Kidney epithelial cell (primary cell): ENCODE measurements at regions not wholly inside any gene's neighbourhood (a gene's known extent, or its start where the extent isn't known, plus 50 kb on each side); places are given as distances from the start of the nearest gene placed in this dataset.

Experiments
- DNase-seq: peaks from one replicate; pipeline ENCODE4 v3.0.0-alpha.2; 2010; ENCODE audit warnings: low read depth
- H3K27me3 ChIP-seq: 2 replicates; pipeline ENCODE4 v1.6.0; 2011; ENCODE audit warnings: low read length; ENCODE audit not compliant: control insufficient read depth, insufficient read depth
- H3K36me3 ChIP-seq: 2 replicates; pipeline ENCODE4 v1.5.1; 2011; ENCODE audit warnings: low read length; ENCODE audit not compliant: control insufficient read depth, insufficient read depth
- H3K4me3 ChIP-seq: 2 replicates; pipeline ENCODE4 v1.5.1; 2011; ENCODE audit warnings: low read depth, mild to moderate bottlenecking, control low read depth, low read length
- CTCF ChIP-seq: IDR thresholded peaks from 2 replicates; pipeline ENCODE4 v1.5.1; 2011; ENCODE audit warnings: mild to moderate bottlenecking, moderate library complexity, low read length, control low read depth, inconsistent platforms; ENCODE audit not compliant: insufficient read depth, poor library complexity, severe bottlenecking

GRCh38 chr7:116095396-116095795 lies 64.8 kb upstream of the TFEC start:
- Histone ChIP-seq H3K4me3 (no peak overlapping the region), H3K27me3 (no peaks in the 10 kb centered on the region), H3K36me3 (no peaks in the 10 kb centered on the region)
- no peak for TF ChIP-seq CTCF
- no peak for DNase-seq

DNA sequence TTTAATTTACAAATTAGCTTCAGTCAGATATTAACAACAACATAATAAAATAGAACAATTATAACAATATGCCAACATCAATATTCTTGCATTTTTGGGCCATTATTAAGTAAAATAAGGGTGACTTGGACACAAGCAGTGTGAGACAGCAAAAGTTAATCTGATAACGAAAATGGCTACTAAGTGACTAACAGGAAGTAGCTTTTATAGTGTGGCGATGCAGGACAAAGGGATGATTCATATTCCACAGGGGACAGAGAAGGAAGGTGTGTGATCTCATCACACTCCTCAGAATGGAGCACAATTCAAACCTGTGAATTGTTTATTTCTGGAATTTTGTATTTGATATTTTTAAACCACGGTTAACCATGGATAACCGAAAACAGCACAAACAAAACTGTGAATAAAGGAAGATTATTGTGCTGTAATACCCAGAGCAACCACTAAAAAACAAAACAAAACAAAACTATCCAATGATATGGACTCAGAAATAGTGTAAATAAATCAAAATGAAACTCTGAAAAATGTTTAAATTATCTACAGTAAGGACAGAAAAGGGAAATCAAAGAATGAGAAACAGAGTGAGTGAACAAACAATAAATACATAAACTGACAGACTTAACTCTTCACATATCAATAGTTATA lies 66.9 kb upstream of the TFEC start:
- no peak for TF ChIP-seq CTCF
- Histone ChIP-seq H3K36me3 (no peaks in the 10 kb centered on the region), H3K4me3 (no peak overlapping the region), H3K27me3 (no peaks in the 10 kb centered on the region)
- peak; percentile 72 for DNase-seq

DNA sequence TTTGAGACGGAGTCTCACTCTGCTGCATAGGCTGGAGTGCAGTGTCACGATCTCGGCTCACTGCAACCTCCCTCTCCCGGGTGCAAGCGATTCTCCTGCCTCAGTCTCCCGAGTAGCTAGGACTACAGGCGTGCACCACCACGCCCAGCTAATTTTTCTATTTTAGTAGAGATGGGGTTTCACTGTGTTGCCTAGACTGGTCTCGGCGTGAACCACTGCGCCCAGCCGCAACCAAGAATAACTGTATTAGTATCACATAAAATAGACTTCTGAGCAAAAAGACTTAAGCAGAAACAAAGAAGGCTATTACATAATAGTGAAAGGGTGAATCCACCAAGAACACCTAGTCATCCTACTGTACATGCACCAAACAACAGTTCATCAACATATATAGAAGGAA lies 67.6 kb upstream of the TFEC start:
- no peaks in the 10 kb centered on the region for H3K27me3 ChIP-seq
- H3K4me3 ChIP-seq, result no peak overlapping the region
- TF ChIP-seq CTCF, result no peak
- H3K36me3 ChIP-seq, result no peaks in the 10 kb centered on the region
- no peak for DNase-seq

GRCh38 chr7:116100626-116101025 lies 70.1 kb upstream of the TFEC start:
- TF ChIP-seq CTCF, result no peak
- Histone ChIP-seq H3K36me3 (no peaks in the 10 kb centered on the region), H3K27me3 (no peaks in the 10 kb centered on the region), H3K4me3 (no peak overlapping the region)
- DNase-seq, result no peak

- TF ChIP-seq CTCF, result no peak
- no peak overlapping the region for H3K4me3 ChIP-seq
- DNase-seq, result no peak
Measured at GRCh38 chr7:116101704-116102103, 71.1 kb upstream of the TFEC start.

GRCh38 chr7:116111475-116111874 lies 80.9 kb upstream of the TFEC start:
- Histone ChIP-seq H3K27me3 (no peaks in the 10 kb centered on the region), H3K4me3 (no peak overlapping the region), H3K36me3 (no peaks in the 10 kb centered on the region)
- TF ChIP-seq CTCF, result no peak
- DNase-seq, result no peak

More at GRCh38 chr7:116101704-116102103, 71.1 kb upstream of the TFEC start:
- Histone ChIP-seq H3K27me3 (no peaks in the 10 kb centered on the region), H3K36me3 (no peaks in the 10 kb centered on the region)
